GM04504 (cell line): ENCODE measurements at regions not wholly inside any gene's neighbourhood (a gene's known extent, or its start where the extent isn't known, plus 50 kb on each side); places are given as distances from the start of the nearest gene placed in this dataset.
A peak's percentile ranks its signal among the peaks of the same experiment; 100 is the strongest.
"Not testable (repeated sequence)": the region's sequence is repeated elsewhere in the genome, so short reads cannot be mapped to it uniquely, and the experiment has no call there.

Experiments
- DNase-seq: peaks from one replicate; pipeline ENCODE4 v3.0.0-alpha.2; 2012; ENCODE audit warnings: low read depth

DNA sequence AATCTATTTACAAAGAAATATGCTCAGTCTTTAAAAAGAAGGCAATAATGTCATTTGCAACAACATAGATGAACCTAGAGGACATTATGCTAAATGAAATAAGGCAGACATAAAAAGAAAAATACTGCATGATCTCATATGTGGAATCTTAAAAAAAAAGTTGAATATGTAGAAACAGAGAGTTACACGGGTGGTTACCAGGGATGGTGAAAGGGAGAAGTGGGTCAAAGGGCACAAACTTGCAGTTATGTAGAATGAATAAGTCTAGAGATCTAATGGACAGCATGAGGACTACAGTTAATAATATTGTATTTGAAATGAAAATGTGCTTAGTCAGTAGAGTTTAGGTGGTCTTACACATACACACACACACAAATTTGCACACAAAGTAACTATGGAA lies 88.2 kb upstream of the CCDC71L start:
- DNase-seq: no peak

DNA sequence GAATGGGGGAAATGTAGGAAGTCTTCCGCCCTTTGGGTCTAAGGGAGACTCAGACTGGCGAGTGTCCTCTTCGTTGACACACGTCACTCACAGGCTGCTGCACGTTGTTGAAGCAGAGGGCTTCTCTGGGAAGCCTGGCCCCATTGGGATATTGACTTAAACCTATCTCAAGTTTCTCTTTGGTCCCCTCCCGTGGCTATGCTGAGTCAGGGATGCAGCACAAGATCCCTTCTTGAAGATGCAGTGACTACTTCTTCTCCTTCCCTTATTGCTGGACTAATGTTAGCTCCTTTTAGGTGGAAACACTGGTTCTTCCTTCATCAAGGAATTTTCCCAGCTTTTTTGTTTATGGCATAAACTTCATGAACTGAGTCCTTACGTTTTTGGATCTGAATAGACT lies 89.8 kb upstream of the CCDC71L start:
- no peak for DNase-seq

DNA sequence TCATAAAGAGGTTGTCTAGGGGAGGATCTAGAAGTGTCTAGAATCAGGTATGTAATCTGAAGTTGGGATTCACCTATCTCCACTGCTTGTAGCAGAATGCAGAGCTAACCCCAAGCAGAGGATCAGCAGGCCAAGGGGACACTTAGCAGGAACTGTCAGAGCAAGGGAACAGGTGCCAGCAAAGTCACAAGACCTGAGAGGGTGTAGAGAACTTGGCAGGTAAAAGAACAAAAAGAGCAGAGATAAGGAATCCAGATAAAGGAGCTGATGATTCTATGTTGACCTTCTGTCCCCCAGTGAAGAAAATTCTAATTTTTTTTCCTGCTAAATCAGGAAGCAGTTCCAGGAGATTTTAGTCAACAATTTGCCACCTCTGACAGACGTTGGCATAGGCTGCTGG lies 91.4 kb upstream of the CCDC71L start:
- DNase-seq: no peak

DNA sequence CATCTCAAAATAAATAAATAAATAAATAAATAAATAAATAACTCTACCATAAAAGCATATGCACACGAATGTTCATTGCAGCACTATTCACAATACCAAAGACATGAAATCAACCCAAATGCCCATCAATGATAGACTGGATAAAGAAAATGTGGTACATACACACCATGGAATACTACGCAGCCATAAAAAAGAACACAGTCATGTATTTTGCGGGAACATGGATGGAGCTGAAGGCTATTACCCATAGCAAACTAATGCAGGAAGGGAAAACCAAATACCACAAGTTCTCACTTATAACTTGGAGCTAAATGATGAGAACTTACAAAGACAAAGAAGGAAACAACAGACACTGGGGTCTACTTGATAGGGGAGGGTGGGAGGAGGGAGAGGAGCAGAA lies 94.1 kb upstream of the CCDC71L start:
- DNase-seq: not testable (repeated sequence)

- no peak for DNase-seq
Measured at GRCh38 chr7:106755641-106756040, 94.7 kb upstream of the CCDC71L start.

GRCh38 chr7:106756071-106756470 lies 95.1 kb upstream of the CCDC71L start:
- no peak for DNase-seq

DNA sequence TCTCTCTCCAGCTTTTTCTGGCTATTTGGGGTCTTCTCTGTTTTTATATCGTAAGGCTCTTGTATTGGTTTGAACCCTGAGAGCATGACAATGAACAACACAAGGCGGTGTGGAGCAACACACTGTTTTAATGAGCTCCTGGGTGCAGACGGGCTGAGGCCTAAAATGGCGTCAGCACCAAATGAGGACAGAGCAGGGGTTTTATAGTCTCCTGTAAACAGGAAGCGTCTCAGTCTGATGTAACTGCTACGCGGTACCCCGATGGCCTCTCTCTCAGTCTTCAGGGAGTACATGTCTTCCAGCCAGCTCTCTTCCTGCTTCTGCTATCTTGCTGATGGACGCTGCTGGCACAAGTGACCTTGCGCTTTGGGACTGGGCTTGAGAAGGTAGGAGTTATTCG lies 95.9 kb upstream of the CCDC71L start:
- DNase-seq: no peak

- DNase-seq: peak; percentile 48
Measured at GRCh38 chr7:106757846-106758245, 96.9 kb upstream of the CCDC71L start.

GRCh38 chr7:106762845-106763244 lies 101.9 kb upstream of the CCDC71L start:
- DNase-seq: not testable (repeated sequence)

DNA sequence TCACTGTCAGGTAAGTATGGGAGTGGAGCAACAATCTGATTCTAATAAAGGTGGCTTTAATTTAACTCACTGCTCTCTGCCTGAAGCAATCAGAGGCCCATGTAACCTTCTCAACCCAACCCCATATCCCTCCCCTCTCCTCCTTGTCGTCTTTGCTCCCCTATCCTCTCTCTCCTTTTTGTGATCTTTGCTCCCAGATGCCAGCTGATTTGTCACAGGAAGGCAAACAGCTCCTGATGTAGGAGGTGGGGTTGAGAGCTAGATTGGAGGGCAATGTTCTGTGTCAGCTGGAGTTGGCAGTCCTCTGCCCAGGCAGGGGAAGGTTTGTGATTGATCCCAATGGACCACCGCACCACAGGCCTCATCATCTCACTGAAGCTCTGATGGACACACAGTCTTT lies 101.4 kb upstream of the PIK3CG start:
- DNase-seq: no peak

DNA sequence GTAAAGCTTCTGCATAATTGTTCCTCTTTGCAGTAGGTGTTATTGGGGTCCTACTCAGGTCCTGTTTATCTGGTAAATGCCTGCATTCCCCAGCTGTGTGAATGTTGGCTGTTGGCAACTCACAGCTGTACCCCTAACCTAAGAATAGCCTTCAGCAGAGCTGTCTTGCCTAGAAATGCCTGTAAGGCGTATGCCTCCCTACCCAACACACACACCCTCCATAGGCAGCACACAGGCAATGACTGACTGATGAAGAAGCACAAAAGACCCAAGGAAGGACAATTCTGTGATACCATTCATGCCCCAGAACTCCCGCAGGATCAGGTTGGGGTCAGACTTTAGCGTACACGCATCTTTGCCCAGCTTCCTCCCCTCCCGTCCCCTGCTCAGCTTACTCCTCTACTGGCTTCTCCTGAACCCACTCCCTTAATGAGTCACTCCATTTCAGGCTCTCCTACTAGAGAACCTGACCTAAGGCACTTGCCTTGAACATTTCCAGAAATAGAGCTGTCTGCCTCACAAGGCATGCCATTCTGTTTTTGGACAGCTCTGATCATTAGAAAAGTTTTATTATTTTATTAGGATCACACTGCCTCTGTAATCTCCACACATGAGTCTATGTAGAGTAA lies 99.2 kb upstream of the PIK3CG start:
- no peak for DNase-seq

- no peak for DNase-seq
Measured at GRCh38 chr7:106766551-106766950, 98.5 kb upstream of the PIK3CG start.

DNA sequence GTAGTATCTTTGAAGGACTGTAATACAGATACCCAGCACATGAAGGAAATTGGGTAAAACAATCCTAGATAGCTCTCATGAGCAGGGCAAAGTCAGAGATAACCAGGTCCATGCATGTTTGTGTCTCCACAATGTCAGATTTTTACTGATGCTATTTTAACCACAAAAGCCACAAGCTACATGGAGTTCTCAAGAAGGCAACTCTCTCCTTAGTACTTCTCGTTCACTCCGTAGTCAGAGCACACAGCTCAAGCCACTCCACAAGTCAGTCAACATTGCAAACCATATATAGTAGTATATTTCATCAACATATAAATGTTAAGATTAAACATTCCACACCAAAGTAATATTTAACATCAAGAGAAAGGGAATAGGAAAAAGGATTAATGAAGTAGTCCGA lies 98.0 kb upstream of the PIK3CG start:
- DNase-seq: no peak

DNA sequence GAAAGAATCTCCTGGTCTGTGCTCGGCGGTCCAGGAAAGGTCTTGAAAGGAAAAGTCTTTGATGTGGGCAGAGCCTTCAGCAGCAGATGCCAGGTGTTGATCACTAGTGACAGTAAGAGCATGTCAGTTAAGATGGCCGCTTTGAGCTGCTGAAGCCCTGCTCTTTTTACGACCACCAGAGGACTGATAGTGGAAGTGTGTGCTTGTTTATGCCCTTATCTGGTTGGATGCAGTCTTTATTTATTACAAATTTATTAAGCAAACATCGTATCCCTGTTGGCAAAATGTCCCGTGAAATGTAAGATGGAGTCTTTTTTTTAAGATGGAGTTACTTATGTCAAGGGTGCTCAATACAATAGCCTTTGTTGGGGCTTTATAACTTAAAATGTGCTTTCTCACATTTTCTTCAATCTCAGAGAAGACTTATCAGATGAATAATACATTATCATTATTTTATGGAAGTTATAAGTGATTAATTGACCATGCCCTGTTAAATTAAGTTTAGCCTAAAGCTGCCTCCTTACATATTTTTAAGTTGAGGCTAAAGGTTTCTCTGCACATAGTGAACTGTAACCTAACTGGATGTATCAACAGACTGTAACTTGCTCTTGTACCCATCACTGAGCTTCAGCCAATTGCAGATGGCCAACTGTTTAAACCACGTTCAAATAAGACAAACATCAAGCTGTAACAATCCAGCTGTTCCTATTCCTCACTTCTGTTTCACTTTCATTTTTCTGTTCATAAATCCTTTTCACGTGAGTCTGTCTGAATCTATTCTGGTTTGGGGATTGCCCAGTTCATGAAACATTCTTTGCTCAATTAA lies 97.4 kb upstream of the PIK3CG start:
- no peak for DNase-seq

DNA sequence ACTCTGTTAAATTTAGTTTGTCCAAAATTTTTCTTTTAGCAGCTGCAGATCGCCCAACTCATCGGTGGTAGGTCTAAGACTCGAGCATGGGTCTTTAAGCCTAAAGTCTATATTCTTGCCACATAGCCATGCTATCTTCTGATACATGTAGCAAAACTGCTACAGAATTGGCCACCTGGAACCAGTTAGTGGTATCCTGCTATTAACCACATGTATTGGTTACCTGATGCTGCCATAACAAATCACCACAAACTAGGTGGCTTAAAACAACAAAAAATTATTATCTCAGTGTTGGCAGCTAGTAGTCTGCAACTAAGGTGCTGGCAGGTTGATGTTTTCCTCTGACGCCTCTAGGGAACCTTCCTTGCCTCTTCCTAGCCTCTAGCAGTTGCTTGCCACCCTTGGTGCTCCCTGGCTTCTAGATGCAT lies 96.7 kb upstream of the PIK3CG start:
- DNase-seq: no peak

GRCh38 chr7:106770191-106770590 lies 94.9 kb upstream of the PIK3CG start:
- peak; percentile 66 for DNase-seq

- DNase-seq: no peak
Measured at GRCh38 chr7:106772655-106773108, 92.4 kb upstream of the PIK3CG start.

DNA sequence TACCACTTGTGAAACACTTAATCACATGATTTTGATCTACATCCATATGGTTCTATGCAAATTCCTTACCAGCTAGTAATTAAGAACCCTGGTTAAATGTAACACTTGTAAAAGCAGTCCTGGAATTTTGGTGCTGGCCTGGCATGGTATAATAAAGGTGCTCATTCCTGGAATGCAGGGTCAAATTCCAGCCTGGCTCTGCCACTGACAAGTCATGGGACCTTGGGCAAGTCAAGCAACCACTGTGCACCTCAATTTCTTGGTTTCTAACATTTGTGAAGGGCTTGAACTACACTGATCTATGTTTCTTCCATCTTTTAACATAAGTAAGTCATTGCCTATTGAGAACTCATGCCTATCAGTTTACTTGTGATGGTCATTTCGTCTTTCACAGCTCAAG lies 91.9 kb upstream of the PIK3CG start:
- no peak for DNase-seq

GRCh38 chr7:106773721-106774120 lies 91.4 kb upstream of the PIK3CG start:
- DNase-seq: no peak

DNA sequence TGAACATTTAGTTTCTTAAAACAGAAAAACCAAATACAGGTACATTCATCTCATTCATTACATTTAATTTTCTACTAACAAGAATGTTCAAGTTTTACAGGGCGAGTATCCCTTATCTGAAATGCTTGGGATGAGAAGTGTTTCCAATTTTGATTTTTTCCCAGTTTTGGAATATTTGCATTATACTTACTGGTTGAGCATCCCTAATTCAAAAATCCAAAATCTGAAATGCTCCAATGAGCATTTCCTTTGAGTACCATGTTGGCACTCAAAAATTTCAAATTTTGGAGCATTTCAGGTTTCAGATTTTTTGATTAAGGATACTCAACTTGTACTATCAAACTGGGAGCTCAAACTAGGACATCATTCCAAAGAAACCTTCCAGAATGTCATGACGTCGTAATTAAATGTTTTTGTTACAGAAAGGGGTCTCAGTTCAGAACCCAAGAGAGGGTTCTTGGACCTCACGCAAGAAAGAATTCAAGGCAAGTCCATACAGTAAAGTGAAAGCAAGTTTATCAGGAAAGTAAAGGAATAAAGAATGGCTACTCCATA lies 90.8 kb upstream of the PIK3CG start:
- DNase-seq: no peak

DNA sequence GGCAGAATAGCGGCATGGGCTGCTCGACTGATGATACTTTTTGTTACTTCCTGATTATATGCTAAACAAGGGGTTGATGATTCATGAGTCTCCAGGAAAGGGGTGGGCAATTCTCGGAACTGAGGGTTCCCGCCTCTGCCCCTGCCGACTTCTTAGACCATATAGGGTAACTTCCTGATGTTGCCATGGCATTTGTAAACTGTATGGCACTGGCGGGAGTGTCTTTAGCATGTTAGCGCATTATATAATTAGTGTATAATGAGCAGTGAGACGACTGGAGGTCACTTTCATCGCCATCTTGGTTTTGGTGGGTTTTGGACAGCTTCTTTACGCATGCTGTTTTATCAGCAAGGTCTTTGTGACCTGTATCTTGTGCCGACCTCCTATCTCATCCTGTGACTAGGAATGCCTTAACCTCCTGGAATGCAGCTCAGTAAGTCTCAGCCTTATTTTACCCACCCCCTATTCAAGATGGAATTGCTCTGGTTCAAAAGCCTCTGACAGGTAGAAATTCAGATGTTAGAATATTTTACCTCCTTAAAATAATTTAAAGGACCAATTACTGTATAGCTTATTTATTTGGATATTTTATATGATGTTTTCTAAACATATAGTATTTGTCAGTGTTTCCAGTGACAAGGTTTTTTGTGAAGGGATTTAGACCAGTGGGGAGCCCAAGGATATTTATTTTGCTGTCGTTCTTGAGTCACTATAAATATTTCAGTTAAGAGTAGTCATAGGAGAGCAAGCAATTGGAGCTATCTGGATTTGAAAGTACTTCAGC lies 90.1 kb upstream of the PIK3CG start:
- no peak for DNase-seq

DNA sequence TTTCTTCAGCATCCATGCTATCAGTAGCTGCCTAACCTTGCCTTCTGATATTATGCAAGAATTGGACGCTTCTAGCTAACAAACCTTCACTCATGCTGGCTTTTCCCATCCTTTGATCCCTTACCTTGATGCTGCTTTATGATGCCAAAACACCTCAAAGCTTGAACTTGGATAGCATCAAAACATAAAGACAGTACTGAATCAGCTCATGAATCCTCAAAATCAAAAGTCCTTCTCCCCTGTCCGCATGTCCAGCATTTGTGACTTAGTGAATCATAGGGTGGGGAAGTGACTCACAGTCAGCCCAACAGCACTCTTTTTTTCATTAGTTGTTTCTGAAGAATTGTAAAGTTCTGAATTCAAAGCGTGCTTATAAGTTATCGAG lies 89.5 kb upstream of the PIK3CG start:
- peak; percentile 57 for DNase-seq
